ENCODE measurements at regions not wholly inside any gene's neighbourhood (a gene's known extent, or its start where the extent isn't known, plus 50 kb on each side); places are given as distances from the start of the nearest gene placed in this dataset.

DNA sequence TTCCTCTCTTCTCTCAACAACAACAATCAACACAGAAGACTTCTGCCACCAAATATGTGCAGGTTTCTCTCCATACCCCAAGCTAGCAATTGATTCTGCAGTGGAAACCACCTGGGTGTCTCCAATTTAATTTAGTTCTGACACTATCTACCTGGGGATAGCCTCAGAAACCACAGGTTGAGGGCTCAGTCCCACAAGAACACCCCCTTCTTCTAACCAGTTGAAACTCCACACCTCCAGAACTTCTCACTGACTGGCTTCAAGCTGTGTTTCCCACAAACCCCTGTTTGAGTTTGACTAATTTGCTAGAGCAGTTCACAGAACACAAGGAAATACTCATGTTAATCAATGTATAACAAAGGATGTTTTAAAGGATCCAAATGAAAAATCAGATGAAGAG, 52.5 kb upstream of the SPTLC3 start:
- no peak for DNase-seq (ENCODE audit: extremely low read depth, low read depth)
- TF ChIP-seq, protein P1, sequence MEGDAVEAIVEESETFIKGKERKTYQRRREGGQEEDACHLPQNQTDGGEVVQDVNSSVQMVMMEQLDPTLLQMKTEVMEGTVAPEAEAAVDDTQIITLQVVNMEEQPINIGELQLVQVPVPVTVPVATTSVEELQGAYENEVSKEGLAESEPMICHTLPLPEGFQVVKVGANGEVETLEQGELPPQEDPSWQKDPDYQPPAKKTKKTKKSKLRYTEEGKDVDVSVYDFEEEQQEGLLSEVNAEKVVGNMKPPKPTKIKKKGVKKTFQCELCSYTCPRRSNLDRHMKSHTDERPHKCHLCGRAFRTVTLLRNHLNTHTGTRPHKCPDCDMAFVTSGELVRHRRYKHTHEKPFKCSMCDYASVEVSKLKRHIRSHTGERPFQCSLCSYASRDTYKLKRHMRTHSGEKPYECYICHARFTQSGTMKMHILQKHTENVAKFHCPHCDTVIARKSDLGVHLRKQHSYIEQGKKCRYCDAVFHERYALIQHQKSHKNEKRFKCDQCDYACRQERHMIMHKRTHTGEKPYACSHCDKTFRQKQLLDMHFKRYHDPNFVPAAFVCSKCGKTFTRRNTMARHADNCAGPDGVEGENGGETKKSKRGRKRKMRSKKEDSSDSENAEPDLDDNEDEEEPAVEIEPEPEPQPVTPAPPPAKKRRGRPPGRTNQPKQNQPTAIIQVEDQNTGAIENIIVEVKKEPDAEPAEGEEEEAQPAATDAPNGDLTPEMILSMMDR (IDR thresholded peaks at IDR 0.05; ENCODE audit: low read depth, low read length) = no peak

DNA sequence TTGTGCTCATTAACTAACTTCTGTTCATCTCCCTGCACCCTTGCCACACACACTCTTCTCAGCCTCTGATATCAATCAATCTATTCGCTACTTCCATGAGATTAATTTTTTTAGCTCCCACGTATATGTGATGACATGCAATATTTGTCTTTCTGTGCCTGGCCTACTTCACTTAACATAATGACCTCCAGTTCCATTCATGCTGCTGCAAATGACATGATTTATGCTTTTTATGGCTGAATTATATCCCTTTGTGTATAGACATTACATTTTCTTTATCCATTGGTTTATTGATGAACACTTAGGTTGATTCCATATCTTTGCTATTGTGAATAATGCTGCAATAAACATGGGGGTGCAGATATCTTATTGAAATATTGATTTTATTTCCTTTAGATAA, 50.8 kb upstream of the SPTLC3 start:
- DNase-seq (ENCODE audit: extremely low read depth, low read depth) = no peak
- TF ChIP-seq, protein P1 (IDR thresholded peaks at IDR 0.05; ENCODE audit: low read depth, low read length) = no peak

Measured in AG09319 (cell line).